ACC112 (cell line): ENCODE measurements at regions not wholly inside any gene's neighbourhood (a gene's known extent, or its start where the extent isn't known, plus 50 kb on each side); places are given as distances from the start of the nearest gene placed in this dataset.
"Not testable (repeated sequence)": the region's sequence is repeated elsewhere in the genome, so short reads cannot be mapped to it uniquely, and the experiment has no call there.

ENCODE experiments used
- H2AFZ ChIP-seq: fragments of 200-600 bp; sonication (generic); one replicate; pipeline ENCODE4 v1.6.0; 2017; ENCODE audit warnings: antibody characterized with exemption, low read length; ENCODE audit not compliant: unreplicated experiment
- H3K27ac ChIP-seq: fragments of 200-600 bp; sonication (generic); 2 replicates; pipeline ENCODE4 v1.5.1; 2014; ENCODE audit warnings: low read depth, mild to moderate bottlenecking, antibody characterized with exemption, low read length, moderate library complexity
- H3K27me3 ChIP-seq: fragments of 200-600 bp; sonication (generic); 2 replicates; pipeline ENCODE4 v1.6.1; 2014; ENCODE audit warnings: mild to moderate bottlenecking, antibody characterized with exemption, low read length, moderate library complexity, mixed read lengths; ENCODE audit not compliant: insufficient read depth
- H3K36me3 ChIP-seq: fragments of 200-600 bp; sonication (generic); 2 replicates; pipeline ENCODE4 v1.6.1; 2016; ENCODE audit warnings: mild to moderate bottlenecking, antibody characterized with exemption, low read length, moderate library complexity, mixed read lengths; ENCODE audit not compliant: insufficient read depth
- H3K4me1 ChIP-seq: fragments of 200-600 bp; sonication (generic); one replicate; pipeline ENCODE4 v1.6.1; 2016; ENCODE audit warnings: low read length, mixed read lengths; ENCODE audit not compliant: insufficient read depth, unreplicated experiment, control insufficient read depth
- H3K4me3 ChIP-seq: fragments of 200-600 bp; sonication (generic); 2 replicates; pipeline ENCODE4 v1.5.1; 2014; ENCODE audit warnings: mild to moderate bottlenecking, low read depth, low read length
- H3K79me2 ChIP-seq: fragments of 200-600 bp; sonication (generic); one replicate; pipeline ENCODE4 v1.6.0; 2016; ENCODE audit warnings: low read length; ENCODE audit not compliant: control insufficient read depth, unreplicated experiment, insufficient read depth

DNA sequence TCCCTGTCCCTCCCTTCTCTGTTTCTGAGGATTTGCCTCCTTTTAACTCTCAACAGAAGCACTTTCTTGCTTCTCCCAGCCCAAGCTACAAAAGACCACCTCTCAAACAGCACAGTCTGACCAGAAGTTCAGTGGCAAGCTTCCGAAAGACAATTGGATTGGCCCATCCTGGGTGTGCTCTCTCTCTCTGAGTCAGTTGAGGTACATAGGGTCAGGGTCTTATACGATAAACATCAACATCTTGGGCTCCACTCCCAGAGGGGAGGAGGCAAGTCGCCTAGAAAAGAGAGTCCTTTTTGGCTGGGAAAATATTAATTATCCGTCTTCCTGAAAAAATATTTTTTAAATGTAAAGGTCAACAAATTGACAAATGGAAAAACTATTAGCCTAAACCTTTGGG is 155.8 kb downstream of the TMCO5A start:
- H3K27me3 ChIP-seq, result no peaks in the 10 kb centered on the region
- H3K36me3 ChIP-seq, result no peaks in the 10 kb centered on the region
- H3K79me2 ChIP-seq, result no peaks in the 10 kb centered on the region
- H3K4me3 ChIP-seq, result no peak overlapping the region
- no peak overlapping the region for H3K27ac ChIP-seq
- peaks cover 2% of the 10 kb centered on the region for H3K4me1 ChIP-seq
- no peak overlapping the region for H2AFZ ChIP-seq

DNA sequence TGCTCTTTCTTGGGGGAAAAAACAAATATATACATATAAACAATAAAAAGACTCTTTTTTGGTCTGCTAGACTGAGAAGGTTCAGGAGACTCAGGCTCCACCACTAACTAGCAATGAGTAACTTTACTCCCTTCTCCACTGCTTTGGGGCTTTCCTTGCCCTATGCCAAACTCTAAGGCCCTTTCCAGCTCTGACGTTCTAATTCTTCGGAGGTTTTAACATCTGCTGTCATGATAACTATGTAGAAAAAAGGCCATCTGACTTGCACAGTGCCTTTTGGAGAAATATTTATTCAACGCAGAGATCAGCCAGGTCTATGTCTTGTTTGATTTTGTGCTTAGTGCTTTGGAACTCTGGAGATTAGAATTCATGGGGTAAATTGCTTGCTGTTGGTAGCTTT is 156.2 kb downstream of the TMCO5A start:
- Histone ChIP-seq H2AFZ (no peak overlapping the region), H3K27me3 (no peaks in the 10 kb centered on the region), H3K36me3 (no peaks in the 10 kb centered on the region)

DNA sequence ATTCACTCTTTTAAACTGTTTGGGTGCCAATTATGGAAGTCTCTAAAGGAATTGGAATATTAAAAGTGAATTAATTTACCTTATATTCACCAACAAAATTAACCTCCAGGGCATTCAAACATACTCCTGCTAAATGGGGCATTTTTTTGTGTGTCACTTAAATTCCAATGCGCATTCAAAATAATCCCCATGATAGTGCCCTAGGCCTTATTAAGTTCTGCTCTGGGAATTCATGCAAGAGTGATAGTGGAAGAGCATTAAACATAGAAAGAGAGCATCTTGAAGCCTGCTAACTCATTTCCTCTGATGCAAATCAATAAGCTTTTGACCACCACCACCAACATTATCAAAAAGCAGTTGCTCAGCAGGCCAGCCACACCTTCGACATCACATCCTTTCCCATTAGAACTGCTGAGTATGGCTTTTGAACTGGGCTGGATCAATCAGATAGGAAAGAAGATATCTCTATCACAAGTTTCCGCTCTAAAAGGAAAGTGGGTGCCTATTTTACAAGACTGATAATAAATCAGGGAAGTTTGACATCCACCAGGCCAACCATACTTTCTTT is 156.7 kb downstream of the TMCO5A start:
- Histone ChIP-seq H3K79me2 (no peaks in the 10 kb centered on the region), H3K4me3 (no peak overlapping the region), H3K27me3 (no peaks in the 10 kb centered on the region), H2AFZ (no peak overlapping the region), H3K4me1 (no peaks in the 10 kb centered on the region), H3K27ac (no peak overlapping the region), H3K36me3 (peaks cover 5% of the 10 kb centered on the region; the same call in 1 of the 2 replicates)

More for the DNA sequence above, 156.2 kb downstream of the TMCO5A start:
- Histone ChIP-seq H3K4me3 (no peak overlapping the region), H3K4me1 (no peaks in the 10 kb centered on the region), H3K27ac (no peak overlapping the region), H3K79me2 (no peaks in the 10 kb centered on the region)

DNA sequence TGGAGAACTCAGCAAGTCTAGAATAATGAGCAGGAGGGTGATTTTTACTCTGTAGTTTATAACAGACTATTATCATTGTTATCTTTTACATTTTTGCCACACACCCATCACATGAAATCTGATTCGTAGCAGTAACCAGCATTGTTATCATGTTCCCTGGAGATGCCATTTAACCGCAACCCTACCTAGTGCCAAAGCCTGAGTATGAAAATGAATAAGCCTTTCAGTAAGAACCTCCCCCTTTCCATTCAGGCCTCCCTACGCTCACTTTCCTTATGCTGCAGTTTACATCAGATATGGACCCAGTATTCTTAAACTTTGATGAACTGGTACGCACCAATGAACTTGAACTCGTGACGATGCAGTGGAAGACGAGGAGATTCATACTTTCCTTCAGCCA is 158.7 kb upstream of the SPRED1 start:
- H3K4me3 ChIP-seq, result no peak overlapping the region
- no peaks in the 10 kb centered on the region for H3K4me1 ChIP-seq
- H3K36me3 ChIP-seq, result peaks cover 5% of the 10 kb centered on the region; the same call in 1 of the 2 replicates
- no peak overlapping the region for H3K27ac ChIP-seq
- no peak overlapping the region for H2AFZ ChIP-seq
- H3K27me3 ChIP-seq, result no peaks in the 10 kb centered on the region
- H3K79me2 ChIP-seq, result no peaks in the 10 kb centered on the region

- Histone ChIP-seq H3K27ac (no peak overlapping the region), H2AFZ (no peak overlapping the region), H3K4me1 (no peaks in the 10 kb centered on the region), H3K79me2 (no peaks in the 10 kb centered on the region), H3K4me3 (no peak overlapping the region), H3K36me3 (no peaks in the 10 kb centered on the region), H3K27me3 (no peaks in the 10 kb centered on the region)
Measured at GRCh38 chr15:38102972-38103371, 149.7 kb upstream of the SPRED1 start.

DNA sequence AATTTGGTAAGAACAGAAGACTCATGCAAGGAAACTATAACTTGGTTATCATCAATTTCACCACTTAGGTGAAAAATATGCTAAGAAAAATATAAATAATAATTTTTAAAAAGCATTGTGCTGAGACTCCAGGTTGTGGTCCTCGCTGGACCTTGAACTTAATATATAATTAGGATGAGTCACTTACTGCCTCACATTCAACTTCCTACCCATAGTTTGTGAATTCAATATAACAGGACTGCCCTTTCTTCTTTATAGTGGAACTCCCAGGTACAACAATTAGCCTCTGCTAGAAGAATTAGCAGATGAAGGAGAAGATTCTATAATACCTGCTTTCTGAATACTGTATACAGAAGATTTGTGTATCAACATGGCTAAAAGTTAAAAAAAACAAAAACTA is 149.1 kb upstream of the SPRED1 start:
- H3K79me2 ChIP-seq, result no peaks in the 10 kb centered on the region
- H3K27me3 ChIP-seq, result no peaks in the 10 kb centered on the region
- no peaks in the 10 kb centered on the region for H3K4me1 ChIP-seq
- no peak overlapping the region for H3K4me3 ChIP-seq
- H3K27ac ChIP-seq, result no peak overlapping the region
- no peak overlapping the region for H2AFZ ChIP-seq
- H3K36me3 ChIP-seq, result no peaks in the 10 kb centered on the region

DNA sequence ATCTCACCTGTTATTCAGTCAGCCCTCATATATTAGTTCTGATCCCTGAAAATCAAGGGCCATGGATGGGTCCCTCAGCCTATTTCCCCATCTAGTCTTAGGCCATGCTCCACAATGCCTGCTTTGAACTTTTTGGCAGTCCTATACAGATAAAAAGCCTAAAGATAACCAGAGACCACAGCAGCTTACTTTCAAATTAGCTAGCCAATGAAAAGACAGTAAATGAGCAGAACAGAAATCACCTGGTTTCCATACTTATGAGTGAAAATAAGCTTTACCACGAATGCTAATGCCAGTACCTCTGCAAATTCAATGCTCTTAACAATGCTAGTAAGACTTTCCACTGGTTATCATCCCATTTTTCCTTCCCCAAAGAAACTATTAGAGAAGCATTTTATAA is 141.6 kb upstream of the SPRED1 start:
- H3K27ac ChIP-seq, result no peak overlapping the region
- no peaks in the 10 kb centered on the region for H3K36me3 ChIP-seq
- no peak overlapping the region for H3K4me3 ChIP-seq
- H2AFZ ChIP-seq, result no peak overlapping the region
- H3K79me2 ChIP-seq, result no peaks in the 10 kb centered on the region
- H3K27me3 ChIP-seq, result no peaks in the 10 kb centered on the region
- H3K4me1 ChIP-seq, result peaks cover 16% of the 10 kb centered on the region

- no peaks in the 10 kb centered on the region for H3K36me3 ChIP-seq
- H3K4me3 ChIP-seq, result no peak overlapping the region
- H3K4me1 ChIP-seq, result peaks cover 16% of the 10 kb centered on the region
- H3K27ac ChIP-seq, result no peak overlapping the region
- no peaks in the 10 kb centered on the region for H3K27me3 ChIP-seq
- H3K79me2 ChIP-seq, result no peaks in the 10 kb centered on the region
- no peak overlapping the region for H2AFZ ChIP-seq
Measured at GRCh38 chr15:38112406-38112805, 140.2 kb upstream of the SPRED1 start.

GRCh38 chr15:38115121-38115520 is 137.5 kb upstream of the SPRED1 start:
- Histone ChIP-seq H3K4me1 (peaks cover 16% of the 10 kb centered on the region), H3K4me3 (no peak overlapping the region)

GRCh38 chr15:38117781-38118180 is 134.9 kb upstream of the SPRED1 start:
- peaks cover 9% of the 10 kb centered on the region for H3K4me1 ChIP-seq
- H3K4me3 ChIP-seq, result no peak overlapping the region
- H3K27me3 ChIP-seq, result no peaks in the 10 kb centered on the region
- H3K36me3 ChIP-seq, result no peaks in the 10 kb centered on the region
- no peak overlapping the region for H2AFZ ChIP-seq
- H3K79me2 ChIP-seq, result no peaks in the 10 kb centered on the region
- no peak overlapping the region for H3K27ac ChIP-seq

More at GRCh38 chr15:38115121-38115520, 137.5 kb upstream of the SPRED1 start:
- Histone ChIP-seq H3K79me2 (no peaks in the 10 kb centered on the region), H3K36me3 (no peaks in the 10 kb centered on the region), H2AFZ (no peak overlapping the region), H3K27me3 (no peaks in the 10 kb centered on the region), H3K27ac (no peak overlapping the region)

- not testable (repeated sequence) for H3K79me2 ChIP-seq, H3K27ac ChIP-seq, H3K36me3 ChIP-seq, H3K27me3 ChIP-seq, H3K4me1 ChIP-seq, H3K4me3 ChIP-seq, H2AFZ ChIP-seq
Measured at GRCh38 chr15:38119865-38120264, 132.8 kb upstream of the SPRED1 start.
